Endothelial cell (in vitro differentiated cells): ENCODE measurements at regions not wholly inside any gene's neighbourhood (a gene's known extent, or its start where the extent isn't known, plus 50 kb on each side); places are given as distances from the start of the nearest gene placed in this dataset.

Experiments
- DNase-seq: peaks from one replicate; pipeline ENCODE4 v3.0.0; 2021; ENCODE audit warnings: low spot score
- H3K27ac Mint-ChIP-seq: one replicate; pipeline ENCODE4 v1.8.0; 2021; ENCODE audit warnings: mixed read lengths, inconsistent platforms; ENCODE audit not compliant: unreplicated experiment
- H3K27me3 Mint-ChIP-seq: one replicate; pipeline ENCODE4 v1.8.0; 2021; ENCODE audit warnings: mild to moderate bottlenecking, moderate library complexity, mixed read lengths, inconsistent platforms; ENCODE audit not compliant: unreplicated experiment
- H3K36me3 Mint-ChIP-seq: one replicate; pipeline ENCODE4 v1.8.0; 2021; ENCODE audit warnings: mild to moderate bottlenecking, low read depth, mixed read lengths, inconsistent platforms; ENCODE audit not compliant: unreplicated experiment
- H3K4me1 Mint-ChIP-seq: one replicate; pipeline ENCODE4 v1.8.0; 2021; ENCODE audit warnings: mild to moderate bottlenecking, mixed read lengths, inconsistent platforms; ENCODE audit not compliant: unreplicated experiment
- H3K4me3 Mint-ChIP-seq: one replicate; pipeline ENCODE4 v1.8.0; 2021; ENCODE audit warnings: mild to moderate bottlenecking, mixed read lengths, inconsistent platforms; ENCODE audit not compliant: unreplicated experiment
- H3K9me3 Mint-ChIP-seq: one replicate; pipeline ENCODE4 v1.8.0; 2021; ENCODE audit warnings: mixed read lengths, inconsistent platforms; ENCODE audit not compliant: unreplicated experiment
- TF ChIP-seq, protein P1 (sequence below): fragments of 200-600 bp; sonication (generic); IDR thresholded peaks from one replicate; pipeline ENCODE4 v1.5.0; 2021; ENCODE audit warnings: antibody characterized with exemption; ENCODE audit not compliant: unreplicated experiment

- H3K27ac Mint-ChIP-seq: no peak overlapping the region
- peaks cover 10% of the 10 kb centered on the region for H3K4me1 Mint-ChIP-seq
- H3K36me3 Mint-ChIP-seq: no peaks in the 10 kb centered on the region
- no peak for DNase-seq
- no peaks in the 10 kb centered on the region for H3K27me3 Mint-ChIP-seq
- TF ChIP-seq, protein P1, sequence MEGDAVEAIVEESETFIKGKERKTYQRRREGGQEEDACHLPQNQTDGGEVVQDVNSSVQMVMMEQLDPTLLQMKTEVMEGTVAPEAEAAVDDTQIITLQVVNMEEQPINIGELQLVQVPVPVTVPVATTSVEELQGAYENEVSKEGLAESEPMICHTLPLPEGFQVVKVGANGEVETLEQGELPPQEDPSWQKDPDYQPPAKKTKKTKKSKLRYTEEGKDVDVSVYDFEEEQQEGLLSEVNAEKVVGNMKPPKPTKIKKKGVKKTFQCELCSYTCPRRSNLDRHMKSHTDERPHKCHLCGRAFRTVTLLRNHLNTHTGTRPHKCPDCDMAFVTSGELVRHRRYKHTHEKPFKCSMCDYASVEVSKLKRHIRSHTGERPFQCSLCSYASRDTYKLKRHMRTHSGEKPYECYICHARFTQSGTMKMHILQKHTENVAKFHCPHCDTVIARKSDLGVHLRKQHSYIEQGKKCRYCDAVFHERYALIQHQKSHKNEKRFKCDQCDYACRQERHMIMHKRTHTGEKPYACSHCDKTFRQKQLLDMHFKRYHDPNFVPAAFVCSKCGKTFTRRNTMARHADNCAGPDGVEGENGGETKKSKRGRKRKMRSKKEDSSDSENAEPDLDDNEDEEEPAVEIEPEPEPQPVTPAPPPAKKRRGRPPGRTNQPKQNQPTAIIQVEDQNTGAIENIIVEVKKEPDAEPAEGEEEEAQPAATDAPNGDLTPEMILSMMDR: no peak
- H3K4me3 Mint-ChIP-seq: no peak overlapping the region
- no peaks in the 10 kb centered on the region for H3K9me3 Mint-ChIP-seq
These were observed 400.2 kb downstream of the MCTP2 start for GRCh38 chr15:94631608-94632007.

GRCh38 chr15:94638183-94638582 is 406.8 kb downstream of the MCTP2 start:
- H3K4me1 Mint-ChIP-seq: no peaks in the 10 kb centered on the region
- no peak overlapping the region for H3K4me3 Mint-ChIP-seq
- H3K27me3 Mint-ChIP-seq: no peaks in the 10 kb centered on the region
- DNase-seq: no peak
- TF ChIP-seq, protein P1: no peak
- H3K9me3 Mint-ChIP-seq: no peaks in the 10 kb centered on the region
- H3K36me3 Mint-ChIP-seq: no peaks in the 10 kb centered on the region
- H3K27ac Mint-ChIP-seq: no peak overlapping the region

GRCh38 chr15:94639701-94640100 is 408.3 kb downstream of the MCTP2 start:
- H3K9me3 Mint-ChIP-seq: no peaks in the 10 kb centered on the region
- DNase-seq: no peak
- TF ChIP-seq, protein P1: no peak
- no peaks in the 10 kb centered on the region for H3K36me3 Mint-ChIP-seq
- no peak overlapping the region for H3K27ac Mint-ChIP-seq
- H3K4me1 Mint-ChIP-seq: no peaks in the 10 kb centered on the region
- H3K27me3 Mint-ChIP-seq: no peaks in the 10 kb centered on the region
- H3K4me3 Mint-ChIP-seq: no peak overlapping the region

DNA sequence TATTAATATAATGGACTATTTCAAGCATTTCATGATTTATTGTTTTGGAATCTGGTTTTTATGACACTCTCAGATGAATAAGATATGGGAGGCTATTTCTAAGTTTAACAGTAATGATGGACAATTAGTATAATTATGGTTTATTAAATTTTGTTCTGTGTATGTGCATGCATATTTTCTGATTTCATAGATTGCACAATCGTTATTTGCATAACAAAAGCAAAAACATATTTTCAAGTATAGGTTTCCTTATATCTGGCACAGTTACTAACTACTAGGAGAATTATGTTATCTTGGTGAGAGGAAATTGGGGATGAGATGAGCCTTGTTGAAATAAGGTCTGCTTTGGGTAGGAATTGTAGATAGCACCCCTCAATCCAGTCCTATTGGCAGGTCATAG is 413.1 kb downstream of the MCTP2 start:
- Mint-ChIP-seq H3K4me3 (no peak overlapping the region), H3K9me3 (no peaks in the 10 kb centered on the region), H3K27ac (no peak overlapping the region), H3K36me3 (no peaks in the 10 kb centered on the region), H3K27me3 (no peaks in the 10 kb centered on the region), H3K4me1 (no peaks in the 10 kb centered on the region)
- no peak for DNase-seq
- TF ChIP-seq, protein P1: no peak

GRCh38 chr15:94653071-94653470 is 421.7 kb downstream of the MCTP2 start:
- no peaks in the 10 kb centered on the region for H3K36me3 Mint-ChIP-seq
- H3K4me3 Mint-ChIP-seq: no peak overlapping the region
- H3K4me1 Mint-ChIP-seq: no peaks in the 10 kb centered on the region
- no peaks in the 10 kb centered on the region for H3K9me3 Mint-ChIP-seq
- TF ChIP-seq, protein P1: no peak
- no peak for DNase-seq
- H3K27me3 Mint-ChIP-seq: peaks cover 2% of the 10 kb centered on the region
- H3K27ac Mint-ChIP-seq: no peak overlapping the region
